ENCODE measurements at regions not wholly inside any gene's neighbourhood (a gene's known extent, or its start where the extent isn't known, plus 50 kb on each side); places are given as distances from the start of the nearest gene placed in this dataset.

DNA sequence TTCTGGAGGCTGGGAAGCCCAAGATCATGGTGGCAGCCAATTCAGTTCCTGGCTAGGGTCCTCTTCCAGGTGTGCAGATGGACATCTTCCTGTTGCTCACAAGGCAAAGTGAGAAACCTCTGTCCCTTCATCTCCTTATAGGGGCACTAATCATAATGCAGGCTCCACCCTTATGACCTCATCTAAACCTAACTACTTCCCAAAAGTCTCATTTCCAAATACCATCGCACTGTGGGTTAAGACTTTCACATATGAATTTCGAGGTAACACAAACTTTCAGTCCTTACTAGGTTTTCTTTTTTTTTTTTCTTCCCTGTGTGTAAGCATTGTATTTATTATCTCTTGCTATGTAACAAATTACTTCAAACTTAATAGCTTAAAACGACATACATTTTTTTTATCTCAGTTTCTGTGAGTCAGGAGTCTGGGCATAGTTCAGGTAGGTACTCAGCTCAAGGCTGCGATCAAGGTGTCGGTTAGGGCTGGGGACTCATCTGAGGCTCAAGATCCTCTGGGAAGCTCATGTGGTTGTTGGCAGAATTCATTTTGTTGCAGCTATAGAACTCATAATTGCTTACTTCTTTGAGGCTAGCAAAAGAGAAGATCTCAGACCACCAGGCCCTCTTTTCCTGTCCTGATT lies 204.7 kb upstream of the STK26 start:
- H3K36me3 Mint-ChIP-seq (ENCODE audit: low read depth) = peaks cover 59% of the 10 kb centered on the region
- H3K27ac Mint-ChIP-seq (ENCODE audit: unreplicated experiment) = no peak overlapping the region
- peaks cover 20% of the 10 kb centered on the region for H3K9me3 Mint-ChIP-seq

DNA sequence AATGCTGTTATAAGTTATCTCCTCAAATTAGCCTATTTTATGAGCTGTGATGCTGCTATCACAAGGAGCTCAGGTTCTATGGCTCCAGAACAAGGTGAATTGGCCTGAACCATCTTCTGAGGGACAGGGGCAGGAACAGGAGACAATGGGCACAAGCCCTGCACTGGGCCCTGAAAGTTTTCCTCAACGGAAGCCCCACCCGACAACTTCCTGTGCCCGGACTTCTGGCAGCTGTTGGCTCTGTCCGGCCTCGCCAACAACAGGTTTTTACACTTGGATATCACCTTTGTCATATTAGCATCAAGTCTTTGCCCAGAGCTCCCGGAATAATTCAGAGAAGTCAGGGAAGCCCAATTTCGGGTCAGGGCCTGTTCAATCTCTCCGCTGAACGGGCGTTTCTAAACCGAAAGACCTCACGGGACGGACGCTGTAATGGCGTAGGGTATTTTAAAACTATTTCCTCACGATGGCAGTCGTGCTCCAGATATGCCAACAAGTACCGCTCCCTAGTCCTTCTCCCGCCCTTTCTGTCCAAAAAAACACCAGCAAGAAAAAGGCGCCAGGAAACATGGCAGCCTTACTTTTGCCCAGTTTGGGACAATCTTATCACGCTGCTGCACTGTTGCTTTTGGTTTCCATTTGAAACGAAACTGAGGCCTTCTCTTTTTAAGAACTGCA lies 201.0 kb upstream of the STK26 start:
- Mint-ChIP-seq H3K4me1 (no peaks in the 10 kb centered on the region), H3K27me3 (ENCODE audit: low read depth) (no peaks in the 10 kb centered on the region), H3K36me3 (ENCODE audit: low read depth) (peaks cover 37% of the 10 kb centered on the region), H3K4me3 (no peak overlapping the region), H3K9me3 (peaks cover 4% of the 10 kb centered on the region), H3K27ac (ENCODE audit: unreplicated experiment) (no peak overlapping the region)
- TF ChIP-seq, protein P1, sequence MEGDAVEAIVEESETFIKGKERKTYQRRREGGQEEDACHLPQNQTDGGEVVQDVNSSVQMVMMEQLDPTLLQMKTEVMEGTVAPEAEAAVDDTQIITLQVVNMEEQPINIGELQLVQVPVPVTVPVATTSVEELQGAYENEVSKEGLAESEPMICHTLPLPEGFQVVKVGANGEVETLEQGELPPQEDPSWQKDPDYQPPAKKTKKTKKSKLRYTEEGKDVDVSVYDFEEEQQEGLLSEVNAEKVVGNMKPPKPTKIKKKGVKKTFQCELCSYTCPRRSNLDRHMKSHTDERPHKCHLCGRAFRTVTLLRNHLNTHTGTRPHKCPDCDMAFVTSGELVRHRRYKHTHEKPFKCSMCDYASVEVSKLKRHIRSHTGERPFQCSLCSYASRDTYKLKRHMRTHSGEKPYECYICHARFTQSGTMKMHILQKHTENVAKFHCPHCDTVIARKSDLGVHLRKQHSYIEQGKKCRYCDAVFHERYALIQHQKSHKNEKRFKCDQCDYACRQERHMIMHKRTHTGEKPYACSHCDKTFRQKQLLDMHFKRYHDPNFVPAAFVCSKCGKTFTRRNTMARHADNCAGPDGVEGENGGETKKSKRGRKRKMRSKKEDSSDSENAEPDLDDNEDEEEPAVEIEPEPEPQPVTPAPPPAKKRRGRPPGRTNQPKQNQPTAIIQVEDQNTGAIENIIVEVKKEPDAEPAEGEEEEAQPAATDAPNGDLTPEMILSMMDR (conservative IDR thresholded peaks at IDR 0.05) = no peak
- no peak for DNase-seq (ENCODE audit: low read depth, low spot score)

More for the DNA sequence above, 204.7 kb upstream of the STK26 start:
- TF ChIP-seq, protein P1 (conservative IDR thresholded peaks at IDR 0.05) = no peak
- Mint-ChIP-seq H3K4me1 (no peaks in the 10 kb centered on the region), H3K27me3 (ENCODE audit: low read depth) (no peaks in the 10 kb centered on the region), H3K4me3 (no peak overlapping the region)
- no peak for DNase-seq (ENCODE audit: low read depth, low spot score)

DNA sequence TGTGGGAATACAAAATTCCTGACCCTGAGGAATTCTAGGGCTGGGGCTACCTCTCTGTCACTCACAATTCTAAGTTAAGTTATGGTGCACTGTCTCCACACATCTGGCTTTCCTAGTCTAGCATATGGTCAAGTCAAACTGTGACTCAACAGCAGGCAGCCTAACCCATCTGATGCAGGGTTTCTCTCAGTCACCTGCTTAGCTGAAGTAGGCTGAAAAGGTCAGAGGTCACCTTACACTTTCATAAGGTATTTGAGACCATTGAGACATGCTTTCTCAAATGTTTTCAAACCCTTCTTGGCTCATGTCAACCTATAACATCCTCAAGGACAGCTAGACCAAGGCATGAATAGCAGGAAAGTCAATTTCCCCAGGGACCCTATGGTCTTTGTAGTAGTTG lies 196.5 kb upstream of the STK26 start:
- DNase-seq (ENCODE audit: low read depth, low spot score) = no peak
- Mint-ChIP-seq H3K4me3 (no peak overlapping the region), H3K9me3 (no peaks in the 10 kb centered on the region), H3K36me3 (ENCODE audit: low read depth) (peaks cover 31% of the 10 kb centered on the region), H3K27me3 (ENCODE audit: low read depth) (no peaks in the 10 kb centered on the region), H3K4me1 (peaks cover 26% of the 10 kb centered on the region), H3K27ac (ENCODE audit: unreplicated experiment) (no peak overlapping the region)
- TF ChIP-seq, protein P1 (conservative IDR thresholded peaks at IDR 0.05) = no peak

DNA sequence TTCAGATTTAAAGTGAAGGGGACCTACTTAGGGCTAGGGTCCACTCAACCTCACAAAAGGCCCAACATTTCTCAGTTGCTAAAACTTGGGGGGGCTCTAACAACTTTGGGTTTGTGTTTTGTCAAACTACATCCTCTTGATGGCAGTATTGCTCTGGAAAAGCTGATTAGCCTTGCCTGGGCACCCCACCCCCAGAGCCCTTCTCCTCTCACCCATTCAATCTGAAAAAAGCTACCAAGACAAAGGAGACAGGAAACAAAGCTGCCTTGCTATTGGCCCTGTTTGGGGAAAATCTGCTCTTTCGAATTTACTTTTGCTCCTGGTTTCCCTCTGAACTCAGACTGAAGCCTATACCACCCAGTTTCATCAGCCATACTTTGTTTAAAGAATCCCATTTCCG lies 195.2 kb upstream of the STK26 start:
- peak overlapping the region; percentile 73 for H3K4me3 Mint-ChIP-seq
- H3K9me3 Mint-ChIP-seq = no peaks in the 10 kb centered on the region
- peaks cover 19% of the 10 kb centered on the region for H3K36me3 Mint-ChIP-seq (ENCODE audit: low read depth)
- no peaks in the 10 kb centered on the region for H3K27me3 Mint-ChIP-seq (ENCODE audit: low read depth)
- TF ChIP-seq, protein P1 (conservative IDR thresholded peaks at IDR 0.05) = peak; percentile 40
- H3K27ac Mint-ChIP-seq (ENCODE audit: unreplicated experiment) = peak overlapping the region; percentile 23
- no peak for DNase-seq (ENCODE audit: low read depth, low spot score)
- peaks cover 26% of the 10 kb centered on the region for H3K4me1 Mint-ChIP-seq

DNA sequence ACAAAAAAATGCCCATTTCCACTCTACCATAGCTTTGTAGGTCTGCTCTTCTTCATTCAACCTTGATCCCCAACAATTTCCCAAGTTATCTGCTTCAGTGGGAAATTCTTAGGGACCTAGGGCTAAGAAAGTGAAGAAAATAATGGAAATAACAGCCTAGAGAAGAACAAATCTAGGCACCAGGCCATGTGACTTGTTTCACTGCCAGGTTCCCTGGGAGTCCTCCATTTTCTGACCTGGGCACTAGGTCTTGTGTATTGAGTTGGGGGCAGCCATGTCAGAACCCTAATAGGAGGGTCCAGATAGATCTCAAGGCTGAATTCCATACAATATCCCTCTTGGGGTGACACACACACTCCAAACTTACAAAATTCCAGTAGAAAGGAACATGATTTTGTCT lies 194.6 kb upstream of the STK26 start:
- TF ChIP-seq, protein P1 (conservative IDR thresholded peaks at IDR 0.05) = no peak
- Mint-ChIP-seq H3K4me1 (peaks cover 26% of the 10 kb centered on the region), H3K4me3 (peak overlapping the region; percentile 84), H3K36me3 (ENCODE audit: low read depth) (peaks cover 19% of the 10 kb centered on the region), H3K27ac (ENCODE audit: unreplicated experiment) (peak overlapping the region; percentile 47), H3K9me3 (no peaks in the 10 kb centered on the region), H3K27me3 (ENCODE audit: low read depth) (no peaks in the 10 kb centered on the region)
- DNase-seq (ENCODE audit: low read depth, low spot score) = no peak

Data from neural crest cell (in vitro differentiated cells).